H9 (cell line): ENCODE measurements at regions not wholly inside any gene's neighbourhood (a gene's known extent, or its start where the extent isn't known, plus 50 kb on each side); places are given as distances from the start of the nearest gene placed in this dataset.

Experiments used
- DNase-seq: peaks from one replicate; pipeline ENCODE4 v3.0.0-alpha.2; 2017
- H2AFZ ChIP-seq: one replicate; pipeline ENCODE4 v1.6.1; 2013; ENCODE audit warnings: mild to moderate bottlenecking, low read length, control low read depth, moderate library complexity
- H2AK5ac ChIP-seq: 2 replicates; pipeline ENCODE4 v1.6.1; 2013; ENCODE audit warnings: low read length, control low read depth, mixed read lengths; ENCODE audit not compliant: insufficient read length
- H2BK120ac ChIP-seq: one replicate; pipeline ENCODE4 v1.6.1; 2013; ENCODE audit warnings: low read depth, mild to moderate bottlenecking, low read length, control low read depth, inconsistent platforms; ENCODE audit not compliant: poor library complexity, severe bottlenecking
- H2BK12ac ChIP-seq: 2 replicates; pipeline ENCODE4 v1.6.1; 2013; ENCODE audit warnings: low read length, control low read depth, mixed read lengths, low read depth; ENCODE audit not compliant: insufficient read length
- H2BK15ac ChIP-seq: 2 replicates; pipeline ENCODE4 v1.6.1; 2013; ENCODE audit warnings: low read depth, low read length, control low read depth
- H2BK20ac ChIP-seq: one replicate; pipeline ENCODE4 v1.6.1; 2013; ENCODE audit warnings: low read depth, mild to moderate bottlenecking, low read length, control low read depth, inconsistent platforms; ENCODE audit not compliant: poor library complexity, severe bottlenecking
- H2BK5ac ChIP-seq: 2 replicates; pipeline ENCODE4 v1.6.1; 2013; ENCODE audit warnings: low read length, control low read depth, mixed read lengths; ENCODE audit not compliant: insufficient read length
- H3K14ac ChIP-seq: 2 replicates; pipeline ENCODE4 v1.6.1; 2013; ENCODE audit warnings: low read length, control low read depth; ENCODE audit not compliant: insufficient read depth
- H3K18ac ChIP-seq: 2 replicates; pipeline ENCODE4 v1.6.1; 2013; ENCODE audit warnings: low read depth, mild to moderate bottlenecking, mixed read lengths, low read length, control low read depth; ENCODE audit not compliant: insufficient read length
- H3K23ac ChIP-seq: 2 replicates; pipeline ENCODE4 v1.6.1; 2013; ENCODE audit warnings: low read length, control low read depth, mixed read lengths, low read depth; ENCODE audit not compliant: insufficient read length
- H3K23me2 ChIP-seq: 2 replicates; pipeline ENCODE4 v1.6.1; 2013; ENCODE audit warnings: low read depth, mild to moderate bottlenecking, mixed read lengths, low read length, control low read depth; ENCODE audit not compliant: insufficient read length, poor library complexity, severe bottlenecking
- H3K27ac ChIP-seq: 2 replicates; pipeline ENCODE4 v1.5.1; 2013; ENCODE audit warnings: low read length, control low read depth, mixed read lengths, low read depth; ENCODE audit not compliant: insufficient read length
- H3K27me3 ChIP-seq: 2 replicates; pipeline ENCODE4 v1.6.1; 2013; ENCODE audit warnings: low read length, control low read depth, inconsistent platforms; ENCODE audit not compliant: insufficient read depth
- H3K4ac ChIP-seq: 2 replicates; pipeline ENCODE4 v1.6.1; 2013; ENCODE audit warnings: low read depth, mild to moderate bottlenecking, control low read depth, inconsistent platforms, low read length, moderate library complexity
- H3K4me1 ChIP-seq: 2 replicates; pipeline ENCODE4 v1.6.1; 2013; ENCODE audit warnings: low read length, control low read depth, inconsistent platforms; ENCODE audit not compliant: insufficient read depth
- H3K4me2 ChIP-seq: 2 replicates; pipeline ENCODE4 v1.6.1; 2013; ENCODE audit warnings: low read length, control low read depth, mixed read lengths; ENCODE audit not compliant: insufficient read length, insufficient read depth
- H3K56ac ChIP-seq: 2 replicates; pipeline ENCODE4 v1.6.1; 2013; ENCODE audit warnings: low read depth, mild to moderate bottlenecking, mixed read lengths, low read length, control low read depth; ENCODE audit not compliant: insufficient read length
- H3K79me1 ChIP-seq: 2 replicates; pipeline ENCODE4 v1.6.1; 2013; ENCODE audit warnings: low read depth, mild to moderate bottlenecking, moderate library complexity, low read length, control low read depth, inconsistent platforms; ENCODE audit not compliant: insufficient read depth, poor library complexity, severe bottlenecking
- H3K79me2 ChIP-seq: 2 replicates; pipeline ENCODE4 v1.6.1; 2013; ENCODE audit warnings: low read length, control low read depth, inconsistent platforms; ENCODE audit not compliant: insufficient read depth
- H3K9ac ChIP-seq: 2 replicates; pipeline ENCODE4 v1.6.1; 2013; ENCODE audit warnings: low read length, control low read depth, mixed read lengths; ENCODE audit not compliant: insufficient read length; ENCODE audit errors: extremely low read depth
- H3K9me3 ChIP-seq: one replicate; pipeline ENCODE4 v1.6.1; 2013; ENCODE audit warnings: low read depth, low read length, inconsistent platforms; ENCODE audit not compliant: control insufficient read depth
- H3T11ph ChIP-seq: one replicate; pipeline ENCODE4 v1.6.1; 2013; ENCODE audit warnings: mild to moderate bottlenecking, low read length, control low read depth, inconsistent platforms
- H4K20me1 ChIP-seq: one replicate; pipeline ENCODE4 v1.6.1; 2013; ENCODE audit not compliant: control insufficient read depth, insufficient read length, insufficient read depth
- H4K5ac ChIP-seq: 2 replicates; pipeline ENCODE4 v1.6.1; 2013; ENCODE audit warnings: low read depth, mild to moderate bottlenecking, mixed read lengths, low read length, control low read depth; ENCODE audit not compliant: insufficient read length
- H4K8ac ChIP-seq: replicated peaks from 2 replicates; pipeline ENCODE4 v1.6.1; 2013; ENCODE audit warnings: low read length, control low read depth, mixed read lengths, low read depth; ENCODE audit not compliant: insufficient read length
- H4K91ac ChIP-seq: 2 replicates; pipeline ENCODE4 v1.6.1; 2013; ENCODE audit warnings: low read depth, mild to moderate bottlenecking, moderate library complexity, mixed read lengths, low read length, control low read depth; ENCODE audit not compliant: insufficient read length
- H3K27ac Mint-ChIP-seq, 3 experiments: 2 replicates in 2 of 3; 3 replicates in 1 of 3; pipeline ENCODE4 v1.8.0; 2020 to 2021; ENCODE audit warnings: mixed read lengths in 3 of 3, mild to moderate bottlenecking in 1 of 3, moderate library complexity in 1 of 3
- H3K27me3 Mint-ChIP-seq: 2 replicates; pipeline ENCODE4 v1.8.0; 2021; ENCODE audit warnings: low read depth, mild to moderate bottlenecking, moderate library complexity, mixed read lengths
- H3K36me3 Mint-ChIP-seq, 3 experiments: 2 replicates in 2 of 3; 3 replicates in 1 of 3; pipeline ENCODE4 v1.8.0; 2020 to 2021; ENCODE audit warnings: low read depth in 3 of 3, mixed read lengths in 3 of 3; ENCODE audit not compliant: insufficient read depth in 1 of 3
- H3K4me1 Mint-ChIP-seq, 2 experiments: 2 replicates each; pipeline ENCODE4 v1.8.0; 2020; ENCODE audit warnings: mixed read lengths in 2 of 2
- H3K4me3 Mint-ChIP-seq, 2 experiments: 2 replicates in 1 of 2; 3 replicates in 1 of 2; pipeline ENCODE4 v1.8.0; 2020 to 2021; ENCODE audit warnings: mild to moderate bottlenecking in 2 of 2, mixed read lengths in 2 of 2, moderate library complexity in 1 of 2
- H3K9me3 Mint-ChIP-seq, 2 experiments: 2 replicates in 1 of 2; 3 replicates in 1 of 2; pipeline ENCODE4 v1.8.0; 2020; ENCODE audit warnings: mild to moderate bottlenecking in 2 of 2, mixed read lengths in 2 of 2, moderate library complexity in 1 of 2
- CTCF ChIP-seq: fragments of 200-600 bp; sonication (generic); conservative IDR thresholded peaks from 3 replicates; pipeline ENCODE4 v1.8.0; 2021; ENCODE audit warnings: antibody characterized with exemption, mild to moderate bottlenecking
- WGBS: extraction: QIAGEN DNeasy Blood & Tissue Kit; methylation state at CpG from one replicate; pipeline ENCODE4 v1.1.7; 2013; ENCODE audit warnings: missing lambda C conversion rate, low lambda C conversion rate, mixed read lengths; ENCODE audit not compliant: insufficient read length; ENCODE audit errors: extremely low coverage; 5-methylcytosine and 5-hydroxymethylcytosine counted together

- Histone ChIP-seq H3K56ac (no peak overlapping the region), H2AFZ (no peak overlapping the region), H3K9ac (no peak overlapping the region), H3K4ac (no peak overlapping the region), H2BK20ac (no peak overlapping the region), H3K4me2 (no peak overlapping the region), H4K5ac (no peak overlapping the region), H3K79me2 (no peaks in the 10 kb centered on the region), H3T11ph (no peak overlapping the region), H3K79me1 (no peaks in the 10 kb centered on the region), H3K4me1 (no peaks in the 10 kb centered on the region), H4K8ac (no peak overlapping the region), H3K23ac (no peak overlapping the region), H3K9me3 (no peaks in the 10 kb centered on the region), H2BK120ac (no peak overlapping the region), H3K27me3 (no peaks in the 10 kb centered on the region), H2BK15ac (no peak overlapping the region), H3K27ac (no peak overlapping the region), H3K18ac (no peak overlapping the region), H2BK5ac (no peak overlapping the region), H4K20me1 (no peaks in the 10 kb centered on the region), H4K91ac (no peak overlapping the region), H2AK5ac (no peak overlapping the region), H3K23me2 (no peaks in the 10 kb centered on the region), H2BK12ac (no peak overlapping the region), H3K14ac (no peak overlapping the region)
- no CpG with 5 or more reads among the region's 2 CpGs for WGBS
- H3K27ac Mint-ChIP-seq: no peak overlapping the region
- no peaks in the 10 kb centered on the region for H3K27me3 Mint-ChIP-seq
- H3K4me3 Mint-ChIP-seq: no peak overlapping the region
- H3K9me3 Mint-ChIP-seq: peaks cover 6 to 7% of the 10 kb centered on the region in 2 experiments; a peak in 4 of 5 replicates
- H3K36me3 Mint-ChIP-seq: peaks cover 0 to 4% (median 1%) of the 10 kb centered on the region in 3 experiments; a peak in 3 of 7 replicates
- TF ChIP-seq CTCF: no peak
- no peak for DNase-seq
- no peaks in the 10 kb centered on the region for H3K4me1 Mint-ChIP-seq
These were observed 1320.1 kb upstream of the GJE1 start for GRCh38 chr6:140812636-140813035.
